KMS-11 (cell line): ENCODE measurements at regions not wholly inside any gene's neighbourhood (a gene's known extent, or its start where the extent isn't known, plus 50 kb on each side); places are given as distances from the start of the nearest gene placed in this dataset.

ENCODE experiments used
- H2AFZ ChIP-seq: fragments of 200-600 bp; sonication (generic); 2 replicates; pipeline ENCODE4 v1.6.1; 2016; ENCODE audit warnings: antibody characterized with exemption, mixed run types, low read depth
- H3K27ac ChIP-seq: fragments of 200-600 bp; sonication (generic); 2 replicates; pipeline ENCODE4 v1.6.1; 2016; ENCODE audit warnings: mild to moderate bottlenecking, mixed run types
- H3K27me3 ChIP-seq: fragments of 200-600 bp; sonication (generic); 2 replicates; pipeline ENCODE4 v1.6.1; 2017; ENCODE audit warnings: mild to moderate bottlenecking, low read depth, mixed run types, moderate library complexity; ENCODE audit not compliant: insufficient read depth
- H3K36me3 ChIP-seq: fragments of 200-600 bp; sonication (generic); 2 replicates; pipeline ENCODE4 v1.6.1; 2017; ENCODE audit warnings: mild to moderate bottlenecking, mixed run types; ENCODE audit not compliant: insufficient read depth
- H3K4me1 ChIP-seq: fragments of 200-600 bp; sonication (generic); 2 replicates; pipeline ENCODE4 v1.6.1; 2016; ENCODE audit warnings: mild to moderate bottlenecking, low read depth, mixed run types; ENCODE audit not compliant: poor library complexity, severe bottlenecking
- H3K4me2 ChIP-seq: fragments of 200-600 bp; sonication (generic); 2 replicates; pipeline ENCODE4 v1.7.0; 2016; ENCODE audit warnings: mild to moderate bottlenecking, mixed run types
- H3K4me3 ChIP-seq: fragments of 200-600 bp; sonication (generic); IDR thresholded peaks from 2 replicates; pipeline ENCODE4 v1.6.1; 2017; ENCODE audit warnings: low read depth, low read length, mixed read lengths; ENCODE audit not compliant: insufficient read depth
- H3K79me2 ChIP-seq: fragments of 200-600 bp; sonication (generic); 2 replicates; pipeline ENCODE4 v1.6.1; 2016; ENCODE audit warnings: low read depth, mixed run types; ENCODE audit not compliant: insufficient read depth
- H3K9ac ChIP-seq: fragments of 200-600 bp; sonication (generic); 2 replicates; pipeline ENCODE4 v1.6.1; 2016; ENCODE audit warnings: mild to moderate bottlenecking, mixed run types
- H4K20me1 ChIP-seq: fragments of 200-600 bp; sonication (generic); 2 replicates; pipeline ENCODE4 v1.6.1; 2016; ENCODE audit warnings: mild to moderate bottlenecking, mixed run types; ENCODE audit not compliant: insufficient read depth
- TF ChIP-seq, protein P1 (sequence below): fragments of 200-600 bp; sonication (generic); conservative IDR thresholded peaks from 2 replicates; pipeline ENCODE4 v1.6.1; 2017; ENCODE audit warnings: low read depth, mild to moderate bottlenecking, antibody characterized with exemption, low read length, moderate library complexity, mixed read lengths

DNA sequence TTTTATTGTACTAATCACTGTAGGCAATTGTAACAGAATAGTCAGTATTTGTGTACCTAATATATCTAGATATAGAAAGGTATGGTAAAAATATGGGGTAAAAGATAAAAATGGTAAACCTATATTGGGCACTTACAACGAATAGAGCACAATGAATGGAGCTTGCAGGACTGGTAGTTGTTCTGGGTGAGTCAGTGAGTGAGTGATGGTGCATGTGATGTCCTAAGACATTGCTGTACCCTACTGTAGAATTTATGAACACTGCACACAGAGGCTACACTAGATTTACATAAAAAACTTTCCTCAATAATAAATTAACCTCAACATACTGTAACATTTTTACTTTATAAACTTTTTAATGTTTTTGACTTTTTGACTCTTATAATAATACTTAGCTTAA lies 274.3 kb upstream of the PPP2R3A start:
- Histone ChIP-seq H4K20me1 (no peaks in the 10 kb centered on the region), H3K9ac (no peak overlapping the region), H3K36me3 (no peaks in the 10 kb centered on the region), H3K27ac (no peak overlapping the region), H3K4me1 (no peaks in the 10 kb centered on the region), H3K4me2 (no peak overlapping the region), H3K27me3 (no peaks in the 10 kb centered on the region), H2AFZ (no peak overlapping the region), H3K79me2 (no peaks in the 10 kb centered on the region), H3K4me3 (no peak overlapping the region)
- TF ChIP-seq, protein P1, sequence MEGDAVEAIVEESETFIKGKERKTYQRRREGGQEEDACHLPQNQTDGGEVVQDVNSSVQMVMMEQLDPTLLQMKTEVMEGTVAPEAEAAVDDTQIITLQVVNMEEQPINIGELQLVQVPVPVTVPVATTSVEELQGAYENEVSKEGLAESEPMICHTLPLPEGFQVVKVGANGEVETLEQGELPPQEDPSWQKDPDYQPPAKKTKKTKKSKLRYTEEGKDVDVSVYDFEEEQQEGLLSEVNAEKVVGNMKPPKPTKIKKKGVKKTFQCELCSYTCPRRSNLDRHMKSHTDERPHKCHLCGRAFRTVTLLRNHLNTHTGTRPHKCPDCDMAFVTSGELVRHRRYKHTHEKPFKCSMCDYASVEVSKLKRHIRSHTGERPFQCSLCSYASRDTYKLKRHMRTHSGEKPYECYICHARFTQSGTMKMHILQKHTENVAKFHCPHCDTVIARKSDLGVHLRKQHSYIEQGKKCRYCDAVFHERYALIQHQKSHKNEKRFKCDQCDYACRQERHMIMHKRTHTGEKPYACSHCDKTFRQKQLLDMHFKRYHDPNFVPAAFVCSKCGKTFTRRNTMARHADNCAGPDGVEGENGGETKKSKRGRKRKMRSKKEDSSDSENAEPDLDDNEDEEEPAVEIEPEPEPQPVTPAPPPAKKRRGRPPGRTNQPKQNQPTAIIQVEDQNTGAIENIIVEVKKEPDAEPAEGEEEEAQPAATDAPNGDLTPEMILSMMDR: no peak

DNA sequence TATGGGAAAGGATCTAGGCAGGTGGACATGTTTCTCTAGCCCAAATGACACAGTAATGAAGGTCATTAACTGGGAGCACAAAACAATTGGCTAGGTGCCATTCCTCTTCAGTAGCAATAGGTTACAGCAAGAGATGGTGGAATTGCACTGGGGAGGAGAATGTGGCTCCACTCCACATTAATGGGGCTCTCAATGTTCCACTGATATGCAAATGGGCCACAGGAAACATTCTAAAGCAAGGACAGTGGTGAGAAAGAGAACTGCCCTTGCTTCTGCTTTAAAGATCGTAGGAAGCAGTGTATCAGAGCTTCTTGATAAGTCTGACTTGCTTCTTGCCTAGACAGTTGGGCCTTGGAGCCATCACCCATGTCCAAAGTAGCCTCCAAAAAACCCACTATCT lies 271.4 kb upstream of the PPP2R3A start:
- Histone ChIP-seq H3K4me2 (no peak overlapping the region), H4K20me1 (no peaks in the 10 kb centered on the region), H3K27ac (no peak overlapping the region), H2AFZ (no peak overlapping the region), H3K4me1 (no peaks in the 10 kb centered on the region), H3K79me2 (no peaks in the 10 kb centered on the region), H3K4me3 (no peak overlapping the region), H3K9ac (no peak overlapping the region), H3K27me3 (no peaks in the 10 kb centered on the region), H3K36me3 (no peaks in the 10 kb centered on the region)
- TF ChIP-seq, protein P1: no peak

DNA sequence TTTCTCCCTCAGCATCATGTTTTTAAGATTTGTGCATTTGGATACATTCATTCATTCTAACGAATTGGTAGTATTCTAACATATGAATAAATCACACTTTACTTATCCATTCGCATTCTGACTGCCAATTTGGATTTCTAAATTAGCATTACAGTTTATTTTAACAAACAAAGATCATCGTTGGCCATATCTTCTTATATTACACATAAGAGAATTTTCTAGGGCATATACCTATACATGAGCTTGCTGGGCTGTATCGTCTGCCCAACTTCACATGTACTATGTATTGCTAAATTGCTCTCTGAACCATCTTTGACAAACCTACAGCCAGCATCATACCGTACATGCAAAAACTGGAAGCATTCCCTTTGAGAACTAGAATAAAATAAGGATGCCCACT lies 265.8 kb upstream of the PPP2R3A start:
- TF ChIP-seq, protein P1: no peak
- H3K4me1 ChIP-seq: no peaks in the 10 kb centered on the region
- H3K4me3 ChIP-seq: no peak overlapping the region
- no peaks in the 10 kb centered on the region for H3K27me3 ChIP-seq
- no peak overlapping the region for H3K4me2 ChIP-seq
- H2AFZ ChIP-seq: no peak overlapping the region
- H3K27ac ChIP-seq: no peak overlapping the region
- no peak overlapping the region for H3K9ac ChIP-seq
- H3K36me3 ChIP-seq: no peaks in the 10 kb centered on the region
- H3K79me2 ChIP-seq: no peaks in the 10 kb centered on the region
- H4K20me1 ChIP-seq: no peaks in the 10 kb centered on the region

- Histone ChIP-seq H3K79me2 (no peaks in the 10 kb centered on the region), H3K4me1 (no peaks in the 10 kb centered on the region), H2AFZ (no peak overlapping the region), H3K27me3 (no peaks in the 10 kb centered on the region), H3K27ac (no peak overlapping the region), H4K20me1 (no peaks in the 10 kb centered on the region), H3K36me3 (no peaks in the 10 kb centered on the region), H3K4me3 (no peak overlapping the region), H3K4me2 (no peak overlapping the region), H3K9ac (no peak overlapping the region)
- TF ChIP-seq, protein P1: no peak
Observed at GRCh38 chr3:135706758-135707375, 258.7 kb upstream of the PPP2R3A start.
